Right lung (tissue), 2 donors: ENCODE measurements at regions not wholly inside any gene's neighbourhood (a gene's known extent, or its start where the extent isn't known, plus 50 kb on each side); places are given as distances from the start of the nearest gene placed in this dataset.
A peak's percentile ranks its signal among the peaks of the same experiment; 100 is the strongest.

Source experiments
- DNase-seq, 2 donors: peaks; one replicate each; pipeline ENCODE4 v3.0.0-alpha.2; 2013

DNA sequence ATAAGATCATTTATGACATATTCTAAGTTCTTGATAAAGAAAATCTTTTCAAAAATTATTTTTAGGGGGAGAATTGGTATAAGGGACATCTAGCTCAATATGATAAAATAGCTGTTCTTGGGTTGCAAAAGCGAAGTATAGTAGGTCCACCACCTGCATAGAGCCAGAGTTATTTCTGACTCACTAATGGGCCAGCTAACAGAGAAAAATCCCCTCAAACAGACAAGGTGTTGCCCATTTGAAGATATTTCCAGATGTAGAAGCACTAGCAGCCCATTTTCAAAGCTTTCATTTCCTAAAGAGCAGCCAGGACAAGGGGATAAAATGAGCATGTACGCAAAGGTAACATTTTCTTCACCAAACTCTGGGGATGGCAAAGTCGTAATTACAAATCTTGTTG is 165.7 kb upstream of the FN1 start:
- DNase-seq = no peak

DNA sequence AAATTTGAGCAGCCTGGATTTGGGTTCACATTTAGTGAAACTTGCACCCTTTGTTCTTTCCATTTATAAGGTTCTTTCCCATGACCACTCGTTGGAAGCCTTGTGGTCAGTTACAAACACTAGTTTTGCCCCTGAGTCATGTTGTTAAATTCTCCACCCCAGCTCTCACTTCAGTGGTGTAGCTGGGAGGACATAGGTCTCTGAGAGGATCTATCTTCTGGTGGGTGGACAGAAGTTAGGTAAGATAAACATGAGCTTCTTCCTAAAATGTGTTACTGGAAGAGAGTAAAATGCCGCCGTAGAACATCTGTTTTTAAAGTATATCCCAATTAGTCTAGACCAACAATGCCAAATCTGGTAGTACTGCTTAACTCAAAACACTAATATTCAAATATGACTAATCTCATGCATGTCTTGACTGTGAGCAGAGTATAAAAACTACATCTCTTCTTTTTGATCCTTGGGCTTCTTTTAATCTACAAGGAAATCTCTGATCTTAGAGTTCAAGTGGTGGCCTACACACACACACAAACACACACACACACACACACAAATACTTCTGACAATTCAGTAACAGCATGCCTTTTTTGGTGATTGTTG is 162.6 kb upstream of the FN1 start:
- no peak for DNase-seq

DNA sequence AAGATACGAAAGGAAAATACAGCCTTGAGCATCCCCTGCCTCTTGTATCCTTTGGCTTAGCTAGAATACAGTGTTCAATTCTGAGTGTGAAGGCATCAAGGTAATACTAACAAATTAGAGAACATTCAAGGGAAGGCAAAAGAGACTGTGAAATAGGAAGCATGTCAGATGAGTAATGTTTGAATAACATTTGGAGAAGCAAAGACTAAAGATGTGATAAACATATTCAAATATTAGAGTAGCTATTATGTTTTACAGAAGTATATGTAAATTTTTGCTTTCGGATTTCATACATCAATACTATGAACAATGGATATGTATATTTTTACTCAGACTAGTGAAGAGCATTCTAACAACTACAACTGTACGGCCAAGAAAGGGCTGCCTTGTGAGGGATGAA is 161.7 kb upstream of the FN1 start:
- DNase-seq = no peak

DNA sequence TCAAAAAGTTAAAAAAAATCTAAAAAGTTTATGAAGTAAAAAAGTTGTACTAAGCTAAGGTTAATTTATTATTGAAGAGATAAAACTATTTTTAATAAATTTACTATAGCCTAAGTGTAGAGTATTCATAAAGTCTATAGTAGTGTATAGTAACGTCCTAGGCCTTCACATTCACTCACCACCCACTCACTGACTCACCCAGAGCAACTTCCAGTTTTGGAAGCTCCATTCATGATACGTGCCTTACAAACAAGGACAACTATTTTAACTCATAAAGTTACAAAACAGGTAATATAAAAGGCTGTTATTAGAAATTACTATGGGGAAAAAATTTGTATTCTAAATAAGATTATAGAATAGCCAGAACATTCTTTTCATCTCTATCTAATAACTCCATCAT is 158.9 kb upstream of the FN1 start:
- DNase-seq = no peak

DNA sequence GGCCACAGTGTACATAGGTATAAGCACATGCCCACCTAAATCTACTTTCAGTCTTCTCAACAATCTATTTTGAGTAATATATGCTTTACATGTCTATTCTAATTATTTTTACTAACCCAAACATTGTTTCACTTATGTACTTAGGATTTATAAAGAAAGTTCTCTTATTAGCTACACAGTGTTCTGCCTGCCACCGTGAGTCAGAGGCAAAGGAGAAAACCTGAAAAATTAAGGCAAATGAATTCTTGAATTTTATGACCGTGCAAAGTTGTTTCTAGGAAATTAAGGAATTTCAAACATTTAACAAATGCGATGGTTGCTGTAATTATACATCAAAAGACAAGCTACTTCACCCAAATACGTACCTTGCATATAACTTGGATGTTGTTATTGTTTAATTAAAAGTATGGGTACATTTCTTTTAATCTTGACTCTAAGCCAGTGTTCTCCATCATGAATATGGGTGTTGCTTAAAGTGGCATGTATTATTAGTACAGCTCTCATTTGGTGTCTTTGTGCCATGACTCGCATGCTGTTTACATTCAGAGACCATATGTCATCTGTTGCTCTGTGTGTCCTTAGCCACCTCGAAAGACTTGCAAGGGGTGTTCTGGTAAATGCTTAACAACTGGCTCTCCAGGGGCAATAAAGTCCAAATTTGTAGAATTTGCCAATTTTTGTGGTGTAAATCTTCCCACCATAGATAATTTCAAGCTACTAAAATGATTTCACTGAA is 154.3 kb upstream of the FN1 start:
- no peak for DNase-seq

DNA sequence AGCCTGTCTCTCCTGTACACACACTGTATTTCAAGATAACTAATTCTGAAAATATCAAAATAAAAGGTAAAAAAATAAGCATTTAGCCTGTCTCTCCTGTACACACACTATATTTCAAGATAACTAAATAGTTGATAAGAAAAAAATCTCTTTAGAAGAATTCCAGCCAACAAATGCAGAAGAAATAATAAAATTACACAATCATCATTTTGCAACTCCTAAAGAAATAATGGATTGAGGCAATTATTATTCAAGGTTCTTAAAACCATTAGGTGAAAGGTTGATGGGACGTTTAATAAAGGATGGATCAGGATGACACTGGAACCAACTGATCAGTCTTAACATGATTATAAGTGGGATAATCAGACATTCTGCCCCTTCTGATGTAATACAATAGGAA is 148.0 kb upstream of the FN1 start:
- no peak for DNase-seq

DNA sequence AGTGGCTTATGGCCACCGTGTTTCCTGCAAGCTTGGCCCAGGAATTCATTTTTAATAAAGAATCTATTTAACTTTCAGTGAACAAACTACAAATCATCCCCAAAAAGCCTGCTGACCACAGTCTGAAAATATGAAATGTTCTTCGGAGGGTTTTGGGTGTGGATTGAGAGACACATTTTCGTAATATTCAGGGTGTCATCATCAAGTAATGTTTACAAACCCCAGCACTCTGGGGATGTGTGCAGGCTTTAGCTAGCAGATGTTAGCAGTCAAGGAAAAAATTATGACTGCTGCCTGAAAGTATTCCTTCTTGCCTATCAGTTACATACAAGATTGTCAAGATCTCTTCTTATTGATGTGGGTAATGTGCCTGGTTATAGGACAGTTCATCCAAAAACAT is 143.9 kb upstream of the FN1 start:
- DNase-seq = no peak

DNA sequence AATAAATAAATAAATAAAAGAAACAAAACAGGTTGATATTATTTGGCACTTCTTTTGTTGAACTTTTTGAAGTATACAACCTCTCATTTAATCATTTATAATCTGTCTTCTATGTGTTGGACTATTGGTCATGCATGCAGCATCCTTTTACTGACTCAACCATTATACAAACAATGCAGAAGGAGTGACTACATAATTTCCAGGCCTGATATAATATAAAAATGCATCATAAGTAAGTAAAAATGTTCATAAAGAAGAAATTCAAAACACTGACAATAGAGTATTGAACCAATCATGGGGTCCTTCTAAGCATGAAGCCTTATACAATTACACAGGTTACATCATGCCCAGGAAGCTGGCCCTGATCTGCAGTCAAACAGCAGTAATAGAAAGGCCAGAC is 141.5 kb upstream of the FN1 start:
- no peak for DNase-seq

DNA sequence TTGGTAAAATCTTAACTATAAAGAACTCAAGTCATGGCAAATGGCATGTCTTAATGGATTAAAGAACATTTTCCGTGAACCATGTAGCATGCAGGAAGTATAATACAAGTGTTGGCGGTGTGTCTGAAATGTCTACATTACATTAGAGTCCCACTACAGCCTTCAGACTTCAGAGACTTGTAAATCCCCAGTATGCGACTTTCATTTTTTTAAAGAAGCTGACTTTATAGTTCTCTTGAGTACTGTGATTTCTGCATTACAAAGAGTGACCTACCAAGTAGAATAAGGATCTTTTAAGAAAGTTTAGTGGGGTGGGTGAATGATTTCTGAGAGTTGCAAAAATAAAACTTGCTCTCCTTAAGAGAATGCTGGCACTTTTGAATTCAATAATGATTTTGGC is 140.7 kb upstream of the FN1 start:
- DNase-seq = no peak

DNA sequence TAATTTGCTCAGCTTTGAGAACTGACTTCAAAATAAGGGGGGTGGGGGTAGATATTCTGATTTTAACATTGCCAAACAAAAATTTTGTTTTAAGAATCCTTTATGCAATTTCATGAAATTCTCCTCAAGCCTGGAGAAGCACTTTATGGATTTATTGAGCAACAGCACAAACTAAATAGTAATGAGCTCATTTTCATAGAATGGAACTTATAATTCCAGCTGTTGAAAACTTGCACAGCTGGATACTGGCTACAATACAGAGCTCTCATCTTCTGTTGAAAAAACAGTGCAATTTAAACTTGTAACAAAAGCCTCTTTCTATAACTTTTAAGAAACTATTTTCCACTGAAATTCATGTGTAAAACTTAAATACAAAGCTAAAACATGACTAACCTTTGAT is 137.6 kb upstream of the FN1 start:
- DNase-seq = no peak

DNA sequence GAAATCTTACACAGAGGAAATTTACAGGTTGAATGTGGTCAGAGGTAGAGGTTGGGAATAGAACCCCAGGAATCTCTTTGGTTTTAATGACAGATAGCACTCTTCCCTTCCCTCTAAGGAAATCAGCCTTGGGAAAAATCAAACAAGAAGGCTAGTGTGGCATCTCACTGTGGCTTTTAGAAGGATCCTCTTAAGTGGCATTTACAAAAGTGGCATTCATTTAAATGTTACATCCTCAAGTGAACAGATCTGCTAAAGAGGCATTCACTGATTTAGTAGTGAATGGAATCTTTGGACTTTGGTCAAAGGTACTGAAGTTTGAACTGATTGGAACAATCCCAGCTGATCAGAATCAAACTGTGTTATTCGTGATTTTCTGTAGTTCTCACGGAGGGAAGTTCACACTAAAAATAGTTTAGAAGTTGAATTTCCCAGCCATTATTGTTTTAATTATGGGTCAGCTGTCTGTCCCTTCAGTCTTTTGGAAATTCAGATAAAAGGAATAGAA is 136.5 kb upstream of the FN1 start:
- DNase-seq = no peak

DNA sequence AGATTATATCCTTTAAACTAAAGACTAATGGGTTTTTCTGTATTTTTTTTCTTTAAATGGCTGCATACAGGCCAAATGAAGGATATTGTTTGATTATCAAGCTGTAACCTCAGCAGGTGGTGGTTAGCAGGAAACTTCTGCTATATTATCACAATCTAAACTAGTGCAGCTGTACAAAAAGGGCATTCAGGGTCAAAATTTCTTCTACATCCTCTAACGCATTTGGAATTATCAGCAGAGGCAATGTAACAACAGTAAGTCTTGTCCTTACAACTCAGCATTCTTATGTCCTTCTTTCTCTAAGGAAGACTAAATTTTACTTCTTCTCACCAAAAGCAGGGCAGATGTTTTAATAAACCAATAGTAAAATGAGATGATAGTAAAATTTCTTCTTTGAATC is 135.8 kb upstream of the FN1 start:
- no peak for DNase-seq

DNA sequence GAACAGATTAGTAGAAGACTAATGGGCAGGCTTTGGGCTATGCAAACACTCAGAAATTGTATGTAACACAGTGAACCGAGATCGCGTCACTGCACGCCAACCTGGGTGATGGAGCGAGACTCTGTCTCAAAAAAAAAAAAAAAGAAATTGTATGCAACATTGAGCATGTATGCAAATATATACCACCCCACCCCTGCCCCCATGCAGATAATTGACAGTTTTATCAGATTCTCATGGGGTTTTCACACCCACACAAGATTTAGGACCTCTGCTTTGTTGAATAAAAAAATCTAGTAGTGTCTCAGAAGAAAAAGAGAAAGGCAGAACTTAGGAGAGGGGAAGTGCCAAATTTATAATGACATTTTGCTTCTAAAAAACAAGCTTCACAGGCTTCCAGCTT is 131.6 kb upstream of the FN1 start:
- DNase-seq = no peak

DNA sequence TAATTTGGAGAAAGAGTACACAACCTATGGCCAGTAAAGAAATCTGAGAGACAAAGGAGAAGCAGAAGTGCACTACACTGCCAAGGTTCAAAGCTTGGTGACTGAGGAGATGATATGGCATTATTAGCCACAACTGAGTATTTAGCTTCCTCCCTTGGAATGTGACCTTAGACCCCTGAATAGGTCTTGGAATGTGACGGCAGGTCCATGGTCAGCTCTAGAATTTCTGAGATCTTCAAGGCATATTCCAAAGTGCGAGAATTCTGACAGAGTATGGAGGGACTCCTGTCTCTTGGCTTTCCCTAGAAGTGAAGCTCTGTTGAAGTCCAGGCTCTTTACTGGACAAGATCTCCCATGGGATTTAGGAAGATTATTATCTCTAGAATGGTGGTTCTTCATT is 130.0 kb upstream of the FN1 start:
- no peak for DNase-seq

DNA sequence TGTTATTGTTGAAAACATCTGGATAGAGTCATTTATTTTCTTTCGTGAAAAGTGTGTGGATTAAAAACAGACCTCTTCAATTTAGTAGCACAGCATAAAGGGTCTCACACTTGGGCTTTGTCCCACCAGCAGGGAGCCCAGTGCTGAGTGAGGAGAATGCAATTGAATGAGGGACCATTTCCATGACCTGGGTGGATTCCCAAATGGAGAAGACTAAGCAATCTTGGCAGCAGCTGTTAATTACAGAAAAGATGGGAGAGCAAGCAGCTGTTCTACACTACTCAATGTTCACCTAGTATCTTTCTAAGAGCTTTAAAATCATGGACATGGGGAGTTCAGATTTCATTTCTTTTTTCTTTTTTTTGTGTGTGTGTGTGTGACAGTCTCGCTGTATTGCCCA is 121.8 kb upstream of the FN1 start:
- DNase-seq = no peak

DNA sequence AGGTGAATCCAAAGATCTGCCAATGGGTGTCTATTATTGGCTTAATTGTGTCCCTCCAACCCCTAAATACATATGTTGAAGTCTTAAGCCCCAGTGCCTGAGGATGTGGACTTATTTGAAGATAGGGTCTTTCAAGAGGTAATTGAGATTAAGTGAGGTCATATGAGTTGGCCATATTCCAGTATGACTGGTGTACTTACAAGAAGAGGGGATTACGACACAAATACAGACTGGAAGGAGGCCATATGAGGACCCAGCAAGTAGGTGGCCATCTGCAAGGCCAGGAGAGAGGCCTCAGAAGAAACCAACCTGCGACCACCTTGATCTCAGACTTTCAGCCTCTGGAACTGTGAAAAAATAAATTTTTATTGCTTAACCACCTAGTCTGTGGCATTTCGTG is 121.1 kb upstream of the FN1 start:
- DNase-seq = no peak

DNA sequence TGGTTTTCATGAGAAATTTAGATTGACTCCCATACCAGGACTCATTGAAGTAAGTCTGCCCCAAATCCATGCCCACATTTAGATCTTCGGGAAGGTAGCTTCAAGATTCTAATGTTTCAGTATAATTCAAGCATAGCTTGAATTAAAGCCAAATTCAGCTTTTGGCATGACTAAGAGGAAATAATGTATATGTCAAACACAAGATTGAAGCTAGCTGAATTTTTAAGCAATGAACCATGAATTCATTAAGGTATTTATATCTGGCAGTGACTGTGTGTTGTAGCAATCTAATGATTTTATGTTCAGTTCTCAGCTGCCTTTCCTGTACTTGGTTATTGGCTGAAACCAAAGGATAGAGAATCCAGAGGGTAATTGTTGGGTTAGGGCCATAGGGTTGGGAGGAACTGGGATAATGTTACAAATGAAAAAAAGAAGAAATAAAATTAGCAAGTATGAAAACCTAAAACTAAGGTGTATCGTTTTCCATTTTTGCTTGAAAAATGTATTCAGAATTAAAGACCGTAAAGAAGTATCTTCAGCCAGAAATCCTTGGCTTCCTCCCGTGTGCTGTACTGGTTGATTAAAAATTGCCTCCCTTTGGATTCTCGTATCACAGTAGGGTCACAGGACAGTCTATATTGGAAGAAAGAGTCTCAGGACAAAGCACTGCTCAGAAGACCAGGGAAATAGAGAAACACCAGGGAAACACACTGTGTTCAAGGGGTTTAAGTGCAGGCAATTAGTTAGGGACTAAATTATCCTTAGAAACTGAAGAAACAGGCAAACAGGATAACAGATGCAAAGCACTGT is 119.0 kb upstream of the FN1 start:
- no peak for DNase-seq

DNA sequence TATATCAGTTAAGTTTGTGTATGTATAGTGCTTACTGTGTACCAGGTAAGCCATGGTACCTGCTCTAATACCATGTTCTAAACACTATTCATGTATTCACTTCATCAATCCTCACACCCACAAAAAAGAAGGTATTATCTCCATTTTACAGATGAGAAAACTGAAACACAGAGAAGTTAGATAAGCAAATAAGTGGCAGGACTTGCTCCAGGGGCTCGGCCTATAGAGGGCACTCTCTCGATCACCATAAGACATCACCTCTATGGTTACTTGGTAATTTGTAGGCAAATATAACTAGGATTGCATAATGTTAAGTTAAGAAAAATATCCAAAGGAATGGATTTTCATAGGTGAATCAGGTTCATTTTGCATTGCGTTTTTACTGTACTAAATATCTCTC is 118.1 kb upstream of the FN1 start:
- no peak for DNase-seq

DNA sequence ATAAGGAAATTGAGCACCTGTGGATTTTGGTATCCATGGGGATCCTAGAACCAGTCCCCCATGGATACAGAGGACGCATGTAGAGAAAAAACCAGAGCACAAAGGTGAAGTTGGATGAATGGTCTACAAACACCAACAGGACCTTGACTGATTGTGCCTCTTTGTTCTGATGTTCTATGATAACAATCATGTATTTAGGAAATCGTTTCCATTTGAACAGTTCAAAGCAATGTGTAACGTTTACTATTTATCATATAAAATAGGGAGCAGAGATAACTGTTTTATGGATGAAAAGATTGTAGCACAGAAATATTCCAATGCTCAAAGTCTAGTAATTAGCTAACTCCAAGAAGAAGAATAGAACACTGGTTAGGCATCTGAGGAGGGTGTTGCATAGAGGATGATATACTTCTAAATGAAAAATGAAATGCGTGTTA is 116.3 kb upstream of the FN1 start:
- DNase-seq = no peak

DNA sequence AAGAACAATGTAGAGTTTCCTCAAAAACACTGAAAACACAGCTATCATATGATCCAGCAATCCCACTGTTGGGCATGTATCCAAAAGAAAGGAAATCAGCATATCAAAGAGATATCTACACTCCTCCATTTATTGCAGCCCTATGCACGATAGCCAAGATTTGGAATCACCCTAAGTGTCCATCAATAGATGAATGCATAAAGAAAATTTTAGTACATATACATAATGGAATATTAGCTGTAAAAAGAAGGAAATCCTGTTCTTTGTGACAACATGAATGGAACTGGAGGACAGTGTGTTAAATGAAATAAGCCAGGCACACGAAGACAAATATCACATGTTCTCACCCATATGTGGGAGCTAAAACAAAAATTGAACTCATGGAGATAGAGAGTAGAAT is 114.5 kb upstream of the FN1 start:
- no peak for DNase-seq

DNA sequence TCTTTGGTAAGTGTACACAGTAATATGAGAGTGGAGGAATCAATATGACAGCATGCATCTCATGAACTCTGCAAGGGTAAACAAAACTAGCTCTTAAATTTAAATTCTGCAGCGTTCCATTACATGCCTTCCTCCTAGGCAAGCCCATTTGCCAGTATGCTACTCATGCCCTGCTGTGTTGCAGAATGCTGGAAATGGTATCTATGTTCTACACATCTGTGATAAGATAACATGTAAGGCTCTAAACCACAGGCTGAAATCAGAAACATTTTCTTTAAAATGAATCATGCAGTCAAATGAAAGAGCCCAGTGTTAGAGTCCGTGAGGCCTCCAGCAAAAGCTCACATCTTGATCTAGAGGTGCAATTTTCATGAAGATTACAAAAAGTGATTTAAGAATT is 112.8 kb upstream of the FN1 start:
- no peak for DNase-seq

DNA sequence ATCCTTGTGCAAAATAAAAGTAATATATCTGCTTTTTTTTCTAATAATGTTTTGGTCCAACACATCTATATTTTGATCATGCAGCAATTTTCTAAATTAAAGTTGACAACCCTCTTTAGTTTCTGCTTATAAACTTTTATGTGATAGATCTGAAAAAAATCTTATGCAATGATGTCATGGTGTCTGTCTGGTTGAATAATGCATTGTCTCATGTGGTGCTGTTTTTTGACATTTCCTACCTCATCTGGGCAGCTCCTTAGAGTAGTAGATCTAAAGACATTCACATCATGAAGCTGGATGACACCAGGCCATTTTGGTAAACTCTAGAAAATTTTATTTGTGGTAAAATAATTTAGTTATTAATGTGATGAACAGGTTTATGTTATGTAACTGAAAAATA is 106.8 kb upstream of the FN1 start:
- DNase-seq = no peak

DNA sequence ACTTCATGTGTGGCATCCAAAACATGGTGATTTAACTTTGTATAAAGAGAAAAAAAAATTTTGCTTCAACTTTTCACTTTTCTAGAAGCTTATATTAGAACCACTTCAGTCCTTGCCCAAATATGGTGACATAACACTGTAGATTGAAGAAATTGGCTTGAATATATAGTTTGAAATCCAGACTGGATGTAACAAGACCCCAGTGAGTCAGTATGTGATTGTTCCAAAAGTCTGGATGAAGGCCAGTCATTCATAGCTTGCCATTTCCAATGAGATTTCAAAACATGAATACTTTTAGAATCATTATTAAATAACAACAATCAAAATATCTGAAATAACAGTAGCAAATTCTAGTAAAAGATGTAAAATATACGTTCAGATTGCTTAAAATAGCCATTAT is 104.8 kb upstream of the FN1 start:
- DNase-seq = peak; percentile 80 to 84
